AG08395 (cell line): ENCODE measurements at regions not wholly inside any gene's neighbourhood (a gene's known extent, or its start where the extent isn't known, plus 50 kb on each side); places are given as distances from the start of the nearest gene placed in this dataset.

Experiments used
- DNase-seq: peaks from one replicate; pipeline ENCODE4 v3.0.0; 2012; ENCODE audit warnings: mixed read lengths, low spot score

GRCh38 chr15:29554531-29554930 is 267.7 kb downstream of the TJP1 start:
- no peak for DNase-seq

GRCh38 chr15:29550834-29551465 is 271.3 kb downstream of the TJP1 start:
- no peak for DNase-seq

- DNase-seq: no peak
These were observed 274.3 kb downstream of the TJP1 start for GRCh38 chr15:29548006-29548405.

GRCh38 chr15:29544513-29545128 is 275.0 kb upstream of the NSMCE3 start:
- DNase-seq: no peak

GRCh38 chr15:29542994-29543393 is 273.4 kb upstream of the NSMCE3 start:
- DNase-seq: no peak

GRCh38 chr15:29541309-29541708 is 271.7 kb upstream of the NSMCE3 start:
- DNase-seq: no peak

- DNase-seq: no peak
These were observed 270.9 kb upstream of the NSMCE3 start for GRCh38 chr15:29540479-29540878.

- no peak for DNase-seq
These were observed 270.1 kb upstream of the NSMCE3 start for GRCh38 chr15:29539736-29540135.

GRCh38 chr15:29538044-29538443 is 268.4 kb upstream of the NSMCE3 start:
- no peak for DNase-seq

- DNase-seq: no peak
These were observed 266.3 kb upstream of the NSMCE3 start for GRCh38 chr15:29535952-29536351.

GRCh38 chr15:29534378-29534777 is 264.8 kb upstream of the NSMCE3 start:
- no peak for DNase-seq

GRCh38 chr15:29533647-29534046 is 264.0 kb upstream of the NSMCE3 start:
- DNase-seq: no peak

GRCh38 chr15:29532296-29532695 is 262.7 kb upstream of the NSMCE3 start:
- no peak for DNase-seq

- DNase-seq: no peak
These were observed 261.3 kb upstream of the NSMCE3 start for GRCh38 chr15:29530966-29531365.

GRCh38 chr15:29529043-29529442 is 259.4 kb upstream of the NSMCE3 start:
- no peak for DNase-seq

- no peak for DNase-seq
These were observed 258.7 kb upstream of the NSMCE3 start for GRCh38 chr15:29528276-29528675.

- DNase-seq: no peak
These were observed 257.2 kb upstream of the NSMCE3 start for GRCh38 chr15:29526802-29527201.

- no peak for DNase-seq
These were observed 253.0 kb upstream of the NSMCE3 start for GRCh38 chr15:29522373-29523276.

- no peak for DNase-seq
These were observed 248.8 kb upstream of the NSMCE3 start for GRCh38 chr15:29518442-29518841.

GRCh38 chr15:29517829-29518228 is 248.2 kb upstream of the NSMCE3 start:
- no peak for DNase-seq

- DNase-seq: no peak
These were observed 247.3 kb upstream of the NSMCE3 start for GRCh38 chr15:29516929-29517328.

- no peak for DNase-seq
These were observed 245.3 kb upstream of the NSMCE3 start for GRCh38 chr15:29514926-29515325.

GRCh38 chr15:29511663-29512062 is 242.0 kb upstream of the NSMCE3 start:
- DNase-seq: no peak
